ENCODE measurements at regions not wholly inside any gene's neighbourhood (a gene's known extent, or its start where the extent isn't known, plus 50 kb on each side); places are given as distances from the start of the nearest gene placed in this dataset.

- H3K4me3 ChIP-seq (ENCODE audit: insufficient read length, low read depth): no peak overlapping the region
- DNase-seq (ENCODE audit: low read depth, low spot score): no peak
- H3K4me1 ChIP-seq (ENCODE audit: insufficient read depth, insufficient read length): no peaks in the 10 kb centered on the region
- no peaks in the 10 kb centered on the region for H3K9me3 ChIP-seq (ENCODE audit: insufficient read depth, low read length)
- no peaks in the 10 kb centered on the region for H3K36me3 ChIP-seq (ENCODE audit: insufficient read depth, insufficient read length, low read length)
- H3K9ac ChIP-seq (ENCODE audit: insufficient read length, low read depth): no peak overlapping the region
- TF ChIP-seq ZNF274 (IDR thresholded peaks at IDR 0.05; ENCODE audit: low read depth, low read length): no peak
- TF ChIP-seq YY1 (IDR thresholded peaks at IDR 0.05; ENCODE audit: insufficient read depth, insufficient read length): no peak
- TF ChIP-seq SUZ12 (IDR thresholded peaks at IDR 0.05; ENCODE audit: extremely low read depth, insufficient read depth, insufficient read length): no peak
- no peaks in the 10 kb centered on the region for H3K27me3 ChIP-seq (ENCODE audit: insufficient read depth, insufficient read length)
Measured at GRCh38 chr10:37436357-37436756, 311.0 kb downstream of the ANKRD30A start.

DNA sequence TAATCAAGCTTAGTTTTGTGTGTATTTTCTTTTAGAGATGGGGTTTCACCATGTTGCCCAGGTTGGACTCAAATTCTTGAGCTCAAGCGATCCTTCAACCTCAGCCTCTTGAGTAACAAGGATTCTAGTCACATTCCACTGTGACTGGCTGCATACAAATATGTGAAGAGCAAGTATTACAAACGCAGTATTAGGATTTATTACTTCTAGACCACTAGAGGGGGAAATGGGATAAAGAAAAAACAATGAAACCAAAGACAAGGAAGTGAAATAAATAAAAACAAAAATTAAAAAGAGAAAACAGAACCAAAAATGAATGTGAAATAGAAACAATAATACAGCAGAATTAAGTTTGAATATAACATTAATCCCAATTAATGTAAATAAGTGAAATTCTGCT, 308.7 kb downstream of the ANKRD30A start:
- H3K9ac ChIP-seq (ENCODE audit: insufficient read length, low read depth): no peak overlapping the region
- no peaks in the 10 kb centered on the region for H3K36me3 ChIP-seq (ENCODE audit: insufficient read depth, insufficient read length, low read length)
- TF ChIP-seq SUZ12 (IDR thresholded peaks at IDR 0.05; ENCODE audit: extremely low read depth, insufficient read depth, insufficient read length): no peak
- no peak for TF ChIP-seq ZNF274 (IDR thresholded peaks at IDR 0.05; ENCODE audit: low read depth, low read length)
- no peak for TF ChIP-seq YY1 (IDR thresholded peaks at IDR 0.05; ENCODE audit: insufficient read depth, insufficient read length)
- no peaks in the 10 kb centered on the region for H3K9me3 ChIP-seq (ENCODE audit: insufficient read depth, low read length)
- no peaks in the 10 kb centered on the region for H3K4me1 ChIP-seq (ENCODE audit: insufficient read depth, insufficient read length)
- DNase-seq (ENCODE audit: low read depth, low spot score): no peak
- no peak overlapping the region for H3K4me3 ChIP-seq (ENCODE audit: insufficient read length, low read depth)
- no peaks in the 10 kb centered on the region for H3K27me3 ChIP-seq (ENCODE audit: insufficient read depth, insufficient read length)

Measured in NT2/D1 (cell line).